ENCODE measurements at regions not wholly inside any gene's neighbourhood (a gene's known extent, or its start where the extent isn't known, plus 50 kb on each side); places are given as distances from the start of the nearest gene placed in this dataset.

DNA sequence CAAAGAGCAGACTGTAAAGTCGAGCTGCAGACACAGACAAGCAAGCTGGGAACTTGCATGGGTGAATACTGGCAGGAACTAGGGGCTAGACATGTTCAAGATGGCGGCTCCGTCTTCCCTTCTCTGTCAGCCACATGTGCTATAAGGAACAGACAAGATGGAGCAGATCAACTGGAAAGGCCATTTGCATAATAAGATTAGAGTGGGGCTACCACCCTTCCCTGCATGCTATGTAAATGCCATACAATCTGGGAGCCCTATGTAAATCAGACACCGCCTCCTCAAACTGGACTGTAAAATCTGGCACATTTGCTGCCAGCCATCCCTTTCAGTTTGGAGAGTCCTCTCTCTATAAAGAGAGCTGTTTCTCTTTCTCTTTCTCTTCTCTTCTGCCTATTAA lies 640.1 kb upstream of the CDH8 start:
- Histone ChIP-seq H3K4me3 (ENCODE audit: low read depth, low read length) (no peak overlapping the region), H2AFZ (ENCODE audit: low read length, unreplicated experiment) (no peak overlapping the region), H3K79me2 (ENCODE audit: control insufficient read depth, insufficient read depth, low read length, unreplicated experiment) (no peaks in the 10 kb centered on the region), H3K27ac (ENCODE audit: low read depth, low read length) (no peak overlapping the region), H3K36me3 (ENCODE audit: insufficient read depth, low read length) (no peaks in the 10 kb centered on the region), H3K27me3 (ENCODE audit: insufficient read depth, low read length) (no peaks in the 10 kb centered on the region), H3K4me1 (ENCODE audit: control insufficient read depth, insufficient read depth, low read length, unreplicated experiment) (no peaks in the 10 kb centered on the region)

DNA sequence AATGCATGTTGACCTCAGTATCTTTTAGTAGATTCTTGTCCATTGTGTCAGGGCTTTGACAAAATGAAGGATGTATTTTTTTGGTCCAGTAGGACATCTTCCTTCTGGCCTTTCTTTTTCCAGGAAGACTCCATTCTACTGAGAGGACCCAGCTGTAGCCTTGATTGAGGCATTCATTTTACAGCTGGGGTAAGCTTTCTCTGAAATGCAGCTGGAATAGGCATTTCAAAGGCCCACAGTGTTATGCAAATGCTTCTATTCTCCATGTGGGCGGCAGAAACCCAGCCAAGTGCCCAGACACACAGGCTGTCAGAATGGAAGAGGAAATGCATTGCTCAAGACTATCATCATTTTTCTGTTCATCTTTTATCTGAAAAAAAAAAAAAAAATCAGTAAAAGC lies 629.0 kb upstream of the CDH8 start:
- no peaks in the 10 kb centered on the region for H3K79me2 ChIP-seq (ENCODE audit: control insufficient read depth, insufficient read depth, low read length, unreplicated experiment)
- no peaks in the 10 kb centered on the region for H3K4me1 ChIP-seq (ENCODE audit: control insufficient read depth, insufficient read depth, low read length, unreplicated experiment)
- no peaks in the 10 kb centered on the region for H3K27me3 ChIP-seq (ENCODE audit: insufficient read depth, low read length)
- H2AFZ ChIP-seq (ENCODE audit: low read length, unreplicated experiment): no peak overlapping the region
- H3K27ac ChIP-seq (ENCODE audit: low read depth, low read length): no peak overlapping the region
- H3K36me3 ChIP-seq (ENCODE audit: insufficient read depth, low read length): no peaks in the 10 kb centered on the region
- no peak overlapping the region for H3K4me3 ChIP-seq (ENCODE audit: low read depth, low read length)

DNA sequence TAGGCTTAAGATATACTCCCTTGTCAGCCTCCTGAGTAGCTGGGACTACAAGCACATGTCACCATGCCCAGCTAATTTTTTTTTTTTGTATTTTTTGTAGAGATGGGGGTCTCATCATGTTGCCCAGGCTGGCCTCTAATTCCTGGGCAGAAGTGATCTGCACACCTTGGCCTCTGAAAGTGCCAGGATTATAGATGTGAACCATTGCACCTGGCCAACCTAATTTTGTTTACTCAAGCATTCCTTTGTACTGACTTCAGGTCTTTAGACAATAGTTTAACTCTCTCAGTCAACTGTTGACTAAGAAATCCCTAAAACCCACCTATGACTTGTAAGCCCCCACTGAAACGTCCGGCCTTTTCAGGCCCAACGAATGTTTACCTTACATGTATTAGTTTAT lies 628.3 kb upstream of the CDH8 start:
- H3K4me3 ChIP-seq (ENCODE audit: low read depth, low read length): no peak overlapping the region
- H3K27ac ChIP-seq (ENCODE audit: low read depth, low read length): no peak overlapping the region

DNA sequence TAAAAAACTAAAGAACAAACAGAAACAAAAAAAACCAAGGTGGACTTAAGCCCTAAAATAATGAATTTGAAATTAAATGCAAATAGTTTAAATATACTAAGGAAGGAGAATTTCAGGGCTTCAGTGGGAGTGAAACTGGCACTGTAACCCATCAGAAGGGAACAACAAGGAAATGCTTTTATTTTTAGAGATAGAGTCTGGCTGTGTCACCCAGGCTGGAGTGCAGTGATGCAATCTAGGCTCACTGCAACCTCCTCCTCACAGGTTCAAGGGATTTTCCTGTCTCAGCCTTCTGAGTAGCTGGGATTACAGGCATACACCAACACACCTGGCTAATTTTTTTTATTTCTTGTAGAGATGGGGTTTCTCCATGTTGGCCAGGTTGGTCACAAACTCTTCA lies 625.2 kb upstream of the CDH8 start:
- Histone ChIP-seq H3K36me3 (ENCODE audit: insufficient read depth, low read length) (no peaks in the 10 kb centered on the region), H3K27ac (ENCODE audit: low read depth, low read length) (no peak overlapping the region), H3K79me2 (ENCODE audit: control insufficient read depth, insufficient read depth, low read length, unreplicated experiment) (no peaks in the 10 kb centered on the region)

More for the DNA sequence above, 628.3 kb upstream of the CDH8 start:
- Histone ChIP-seq H3K4me1 (ENCODE audit: control insufficient read depth, insufficient read depth, low read length, unreplicated experiment) (no peaks in the 10 kb centered on the region), H3K36me3 (ENCODE audit: insufficient read depth, low read length) (no peaks in the 10 kb centered on the region), H3K27me3 (ENCODE audit: insufficient read depth, low read length) (no peaks in the 10 kb centered on the region), H3K79me2 (ENCODE audit: control insufficient read depth, insufficient read depth, low read length, unreplicated experiment) (no peaks in the 10 kb centered on the region), H2AFZ (ENCODE audit: low read length, unreplicated experiment) (no peak overlapping the region)

DNA sequence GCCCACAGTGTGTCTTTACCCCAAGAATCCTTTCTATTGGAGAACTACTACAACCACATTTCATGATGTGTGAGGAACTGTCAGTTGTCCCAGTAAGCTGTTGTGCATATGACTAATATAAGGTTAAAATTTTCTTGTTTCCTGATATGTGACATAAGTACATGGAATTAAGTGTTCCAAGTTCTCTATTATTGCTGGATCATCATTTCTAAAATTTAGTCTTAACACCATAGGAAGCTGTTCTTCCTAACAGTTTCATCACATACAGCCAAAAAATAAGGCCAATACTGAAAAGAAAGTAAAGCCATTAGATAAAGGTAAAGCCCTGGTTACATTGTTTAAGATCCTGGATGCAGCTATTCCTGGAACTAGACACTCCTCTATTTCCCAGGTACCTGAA lies 620.9 kb upstream of the CDH8 start:
- no peak overlapping the region for H3K27ac ChIP-seq (ENCODE audit: low read depth, low read length)
- H3K4me3 ChIP-seq (ENCODE audit: low read depth, low read length): no peak overlapping the region
- no peak overlapping the region for H2AFZ ChIP-seq (ENCODE audit: low read length, unreplicated experiment)
- no peaks in the 10 kb centered on the region for H3K36me3 ChIP-seq (ENCODE audit: insufficient read depth, low read length)
- no peaks in the 10 kb centered on the region for H3K4me1 ChIP-seq (ENCODE audit: control insufficient read depth, insufficient read depth, low read length, unreplicated experiment)
- no peaks in the 10 kb centered on the region for H3K79me2 ChIP-seq (ENCODE audit: control insufficient read depth, insufficient read depth, low read length, unreplicated experiment)
- no peaks in the 10 kb centered on the region for H3K27me3 ChIP-seq (ENCODE audit: insufficient read depth, low read length)

More for the DNA sequence above, 625.2 kb upstream of the CDH8 start:
- Histone ChIP-seq H2AFZ (ENCODE audit: low read length, unreplicated experiment) (no peak overlapping the region), H3K4me1 (ENCODE audit: control insufficient read depth, insufficient read depth, low read length, unreplicated experiment) (no peaks in the 10 kb centered on the region), H3K27me3 (ENCODE audit: insufficient read depth, low read length) (no peaks in the 10 kb centered on the region), H3K4me3 (ENCODE audit: low read depth, low read length) (no peak overlapping the region)

DNA sequence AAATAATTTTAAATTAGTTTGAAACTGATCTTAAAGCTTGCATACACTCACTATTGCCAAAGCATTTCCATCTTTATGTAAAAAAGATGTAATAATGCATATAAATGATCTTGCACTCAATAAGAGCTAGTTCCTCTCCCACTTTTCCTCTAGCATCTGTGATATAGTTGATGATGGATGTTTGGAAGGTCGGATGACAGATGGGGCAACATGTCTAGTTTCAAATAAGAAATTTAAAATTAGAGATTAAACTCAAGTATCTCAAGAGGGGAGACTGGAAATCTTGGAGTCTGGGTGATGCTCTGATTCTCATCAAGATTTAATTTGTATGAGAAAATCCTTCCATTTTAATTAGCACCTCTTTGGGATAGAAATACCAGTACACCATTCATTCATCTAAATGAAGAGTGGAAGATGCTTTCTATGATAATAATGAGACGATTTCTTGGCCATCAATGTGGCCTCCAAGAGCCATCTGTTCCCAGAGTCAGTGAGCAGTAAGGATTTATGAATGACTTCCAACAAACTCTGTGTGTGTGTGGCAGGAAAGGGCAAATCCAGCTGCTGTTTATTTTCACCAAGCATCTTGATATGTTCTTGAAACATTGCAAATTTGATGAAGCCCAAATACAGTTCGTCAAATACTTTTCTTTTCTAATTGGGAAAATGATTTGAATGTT lies 616.3 kb upstream of the CDH8 start:
- no peaks in the 10 kb centered on the region for H3K79me2 ChIP-seq (ENCODE audit: control insufficient read depth, insufficient read depth, low read length, unreplicated experiment)
- H3K4me1 ChIP-seq (ENCODE audit: control insufficient read depth, insufficient read depth, low read length, unreplicated experiment): no peaks in the 10 kb centered on the region
- no peak overlapping the region for H2AFZ ChIP-seq (ENCODE audit: low read length, unreplicated experiment)
- H3K27me3 ChIP-seq (ENCODE audit: insufficient read depth, low read length): no peaks in the 10 kb centered on the region
- no peak overlapping the region for H3K4me3 ChIP-seq (ENCODE audit: low read depth, low read length)
- no peak overlapping the region for H3K27ac ChIP-seq (ENCODE audit: low read depth, low read length)
- H3K36me3 ChIP-seq (ENCODE audit: insufficient read depth, low read length): no peaks in the 10 kb centered on the region

DNA sequence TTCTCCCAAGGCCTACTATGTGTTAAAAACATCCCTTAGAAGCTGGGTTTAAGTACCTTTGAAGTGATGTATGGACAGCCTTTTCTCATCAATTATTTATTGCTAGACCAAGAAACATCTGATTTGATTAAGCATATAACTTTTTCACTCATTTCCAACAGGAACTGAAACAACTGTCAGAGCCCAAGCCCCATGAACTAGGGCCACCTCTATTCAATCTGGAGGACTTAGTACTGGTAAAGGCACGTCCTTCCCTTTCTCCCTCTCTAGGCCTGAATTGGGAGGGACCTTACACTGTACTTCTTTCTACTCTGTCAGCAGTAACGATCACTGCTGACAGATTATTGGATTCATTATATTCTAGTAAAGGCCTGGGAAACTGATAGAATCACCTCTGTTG lies 612.0 kb upstream of the CDH8 start:
- no peak overlapping the region for H2AFZ ChIP-seq (ENCODE audit: low read length, unreplicated experiment)
- no peaks in the 10 kb centered on the region for H3K79me2 ChIP-seq (ENCODE audit: control insufficient read depth, insufficient read depth, low read length, unreplicated experiment)
- no peaks in the 10 kb centered on the region for H3K36me3 ChIP-seq (ENCODE audit: insufficient read depth, low read length)
- H3K27ac ChIP-seq (ENCODE audit: low read depth, low read length): no peak overlapping the region
- no peaks in the 10 kb centered on the region for H3K27me3 ChIP-seq (ENCODE audit: insufficient read depth, low read length)
- H3K4me1 ChIP-seq (ENCODE audit: control insufficient read depth, insufficient read depth, low read length, unreplicated experiment): no peaks in the 10 kb centered on the region
- H3K4me3 ChIP-seq (ENCODE audit: low read depth, low read length): no peak overlapping the region

DNA sequence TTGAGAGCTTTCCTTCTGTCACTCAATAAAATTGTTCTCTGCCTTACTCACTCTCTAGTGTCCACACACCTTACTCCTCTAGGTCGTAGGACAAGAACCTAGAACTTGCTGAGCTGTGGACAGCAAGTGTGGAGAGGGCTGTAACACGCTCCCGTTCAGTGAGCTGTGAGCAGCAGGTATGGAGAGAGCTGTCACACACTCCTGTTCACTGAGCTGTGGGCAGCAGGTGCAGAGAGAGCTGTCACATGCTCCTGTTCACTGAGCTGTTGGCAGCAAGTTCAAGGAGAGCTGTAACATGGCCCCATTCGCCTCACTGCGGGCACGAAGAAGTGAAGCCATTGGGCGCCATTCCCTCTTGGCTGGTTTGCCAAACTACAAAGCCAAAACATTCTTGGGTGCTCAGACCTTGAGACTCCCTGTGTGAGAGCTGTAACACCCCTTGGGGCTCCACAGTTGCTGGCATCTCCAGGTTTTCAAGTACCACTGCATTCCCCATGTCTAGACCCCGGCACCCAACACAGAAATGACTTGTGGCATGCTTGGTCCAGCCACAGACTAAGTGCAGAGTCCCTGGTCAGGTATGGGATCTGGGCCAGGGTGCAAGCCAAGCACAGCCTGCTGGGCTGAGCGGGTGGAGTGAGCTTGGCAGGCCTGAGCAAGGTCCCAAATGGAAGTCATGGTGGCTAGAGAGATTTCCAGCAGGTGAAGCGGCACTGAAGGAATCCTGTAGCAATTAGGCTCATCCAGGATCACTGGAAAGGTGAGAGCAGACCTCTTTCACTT lies 608.0 kb upstream of the CDH8 start:
- H3K27me3 ChIP-seq (ENCODE audit: insufficient read depth, low read length): no peaks in the 10 kb centered on the region
- H2AFZ ChIP-seq (ENCODE audit: low read length, unreplicated experiment): no peak overlapping the region
- no peak overlapping the region for H3K27ac ChIP-seq (ENCODE audit: low read depth, low read length)
- H3K4me1 ChIP-seq (ENCODE audit: control insufficient read depth, insufficient read depth, low read length, unreplicated experiment): no peaks in the 10 kb centered on the region
- no peaks in the 10 kb centered on the region for H3K79me2 ChIP-seq (ENCODE audit: control insufficient read depth, insufficient read depth, low read length, unreplicated experiment)
- no peaks in the 10 kb centered on the region for H3K36me3 ChIP-seq (ENCODE audit: insufficient read depth, low read length)
- H3K4me3 ChIP-seq (ENCODE audit: low read depth, low read length): no peak overlapping the region

DNA sequence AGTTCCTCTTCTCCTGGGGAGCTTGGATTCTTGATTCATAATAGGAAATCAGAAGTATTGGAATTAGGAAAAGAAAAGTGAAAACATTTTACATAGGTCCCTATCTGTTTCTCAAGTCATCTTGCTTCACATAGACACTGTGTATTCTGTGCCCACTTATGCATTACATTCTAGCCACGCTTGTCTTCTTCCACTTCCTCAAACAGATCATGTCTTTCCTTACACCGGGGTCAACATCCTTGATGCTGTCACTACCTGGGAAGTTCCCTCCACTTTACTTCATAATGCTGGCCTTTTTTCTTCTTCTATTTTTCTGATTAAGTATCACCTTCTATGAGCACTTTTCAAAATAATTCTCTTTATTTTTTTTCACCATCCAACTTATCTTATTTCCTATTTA lies 606.4 kb upstream of the CDH8 start:
- no peaks in the 10 kb centered on the region for H3K36me3 ChIP-seq (ENCODE audit: insufficient read depth, low read length)

DNA sequence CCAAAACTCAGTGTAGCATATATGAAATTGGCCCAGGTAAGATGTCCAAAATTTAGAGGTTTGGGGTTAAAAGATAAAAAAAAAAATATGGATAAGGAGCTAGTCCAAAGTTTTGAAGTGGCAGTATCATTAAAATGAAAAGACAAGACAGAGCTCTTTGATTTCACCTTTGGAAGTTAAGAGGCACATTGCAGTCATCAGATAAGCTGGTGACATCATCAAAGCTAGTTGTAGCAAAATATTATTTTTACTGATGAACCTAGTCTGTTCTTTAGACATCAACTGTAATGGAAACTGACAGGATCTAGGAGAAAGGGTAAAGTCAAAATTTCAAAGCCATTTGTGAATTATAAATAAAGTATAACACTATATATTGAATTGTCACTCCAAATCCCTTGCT lies 603.7 kb upstream of the CDH8 start:
- no peak overlapping the region for H3K4me3 ChIP-seq (ENCODE audit: low read depth, low read length)
- no peaks in the 10 kb centered on the region for H3K27me3 ChIP-seq (ENCODE audit: insufficient read depth, low read length)
- no peaks in the 10 kb centered on the region for H3K79me2 ChIP-seq (ENCODE audit: control insufficient read depth, insufficient read depth, low read length, unreplicated experiment)
- no peaks in the 10 kb centered on the region for H3K4me1 ChIP-seq (ENCODE audit: control insufficient read depth, insufficient read depth, low read length, unreplicated experiment)
- H3K36me3 ChIP-seq (ENCODE audit: insufficient read depth, low read length): no peaks in the 10 kb centered on the region
- H2AFZ ChIP-seq (ENCODE audit: low read length, unreplicated experiment): no peak overlapping the region
- no peak overlapping the region for H3K27ac ChIP-seq (ENCODE audit: low read depth, low read length)

More for the DNA sequence above, 606.4 kb upstream of the CDH8 start:
- Histone ChIP-seq H3K4me1 (ENCODE audit: control insufficient read depth, insufficient read depth, low read length, unreplicated experiment) (no peaks in the 10 kb centered on the region), H3K4me3 (ENCODE audit: low read depth, low read length) (no peak overlapping the region), H2AFZ (ENCODE audit: low read length, unreplicated experiment) (no peak overlapping the region), H3K27me3 (ENCODE audit: insufficient read depth, low read length) (no peaks in the 10 kb centered on the region), H3K79me2 (ENCODE audit: control insufficient read depth, insufficient read depth, low read length, unreplicated experiment) (no peaks in the 10 kb centered on the region), H3K27ac (ENCODE audit: low read depth, low read length) (no peak overlapping the region)

Measured in ACC112 (cell line).